ENCODE measurements at regions not wholly inside any gene's neighbourhood (a gene's known extent, or its start where the extent isn't known, plus 50 kb on each side); places are given as distances from the start of the nearest gene placed in this dataset.

DNA sequence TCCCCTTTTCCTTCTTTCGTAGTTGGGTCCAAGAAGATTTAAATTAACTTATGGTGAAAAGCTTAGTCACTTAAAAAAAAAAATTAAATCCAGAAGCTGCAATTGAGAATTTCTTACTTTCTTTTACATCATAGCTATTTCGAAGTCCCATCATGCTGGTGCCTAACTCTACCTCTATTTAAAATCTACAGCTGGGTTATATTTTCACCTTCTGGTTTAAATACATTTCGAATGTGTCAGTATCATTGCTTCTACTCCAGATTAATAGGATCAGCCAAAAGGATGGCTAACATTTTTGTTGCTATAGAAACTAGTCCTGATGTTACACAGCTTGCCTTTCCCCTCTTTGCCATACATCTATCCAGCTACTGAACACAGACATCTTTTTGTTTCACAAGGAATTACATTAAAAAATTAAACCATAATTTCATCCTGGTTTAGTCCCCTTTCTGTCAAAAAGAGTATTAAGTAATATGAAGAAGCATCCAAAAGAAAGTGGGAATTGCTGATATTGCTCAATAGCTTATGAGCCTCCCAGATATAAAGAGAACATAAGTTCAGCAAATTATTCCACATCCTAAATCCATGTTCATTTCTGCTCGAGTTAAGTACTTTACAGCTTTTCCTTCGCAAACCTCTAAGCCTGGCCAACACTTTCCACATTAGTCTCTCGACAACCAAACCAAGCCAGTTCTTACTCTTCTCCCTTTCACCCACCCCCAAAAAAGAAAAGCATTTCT, 396.7 kb upstream of the DAB1 start:
- ATAC-seq (ENCODE audit: insufficient number of reproducible peaks, low FRiP score, low read depth): no peak
- H3K4me1 ChIP-seq (ENCODE audit: control insufficient read depth in 1 of 2, low read depth in 2 of 2): no peaks in the 10 kb centered on the region
- no peak for DNase-seq (ENCODE audit: low spot score)

GRCh38 chr1:57819893-57820292, 396.0 kb upstream of the DAB1 start:
- no peak for ATAC-seq (ENCODE audit: insufficient number of reproducible peaks, low FRiP score, low read depth)
- TF ChIP-seq CTCF (IDR thresholded peaks at IDR 0.05): no peak
- no peak overlapping the region for H3K4me3 ChIP-seq
- H3K36me3 ChIP-seq: no peaks in the 10 kb centered on the region
- no peak for DNase-seq (ENCODE audit: low spot score)
- no peaks in the 10 kb centered on the region for H3K4me1 ChIP-seq (ENCODE audit: control insufficient read depth in 1 of 2, low read depth in 2 of 2)
- no peak overlapping the region for H3K27ac ChIP-seq
- H3K9me3 ChIP-seq: no peaks in the 10 kb centered on the region
- H3K27me3 ChIP-seq (replicated peaks; ENCODE audit: insufficient read depth): no peaks in the 10 kb centered on the region

More for the DNA sequence above, 396.7 kb upstream of the DAB1 start:
- TF ChIP-seq CTCF (IDR thresholded peaks at IDR 0.05): no peak
- no peak overlapping the region for H3K4me3 ChIP-seq
- H3K9me3 ChIP-seq: no peaks in the 10 kb centered on the region
- H3K27ac ChIP-seq: no peak overlapping the region
- H3K27me3 ChIP-seq (replicated peaks; ENCODE audit: insufficient read depth): no peaks in the 10 kb centered on the region
- no peaks in the 10 kb centered on the region for H3K36me3 ChIP-seq

DNA sequence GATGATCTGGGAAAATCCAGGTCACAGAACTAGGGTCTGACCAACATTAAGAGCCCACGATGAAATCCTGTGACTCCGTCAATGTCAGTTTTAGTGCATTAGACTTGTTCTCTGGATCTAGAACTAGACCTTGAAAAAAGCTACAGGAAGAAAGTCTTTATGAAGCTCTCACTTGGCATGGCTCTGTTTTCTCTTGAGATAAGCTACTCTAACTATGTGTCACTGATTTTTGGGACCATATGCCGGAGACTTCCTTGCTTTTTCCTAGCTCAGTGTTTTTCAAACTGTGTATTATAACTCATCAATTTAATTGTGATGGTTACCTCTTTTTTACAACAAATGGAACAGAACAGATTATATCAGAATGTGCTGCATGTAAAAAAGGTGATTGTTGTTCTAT, 379.7 kb upstream of the DAB1 start:
- ATAC-seq (ENCODE audit: insufficient number of reproducible peaks, low FRiP score, low read depth) (no peak), DNase-seq (ENCODE audit: low spot score) (no peak)
- no peak for TF ChIP-seq CTCF (IDR thresholded peaks at IDR 0.05)
- Histone ChIP-seq H3K4me3 (no peak overlapping the region), H3K36me3 (no peaks in the 10 kb centered on the region), H3K27ac (no peak overlapping the region), H3K9me3 (no peaks in the 10 kb centered on the region), H3K27me3 (replicated peaks; ENCODE audit: insufficient read depth) (no peaks in the 10 kb centered on the region), H3K4me1 (ENCODE audit: control insufficient read depth in 1 of 2, low read depth in 2 of 2) (no peaks in the 10 kb centered on the region)

GRCh38 chr1:57800376-57800775, 376.5 kb upstream of the DAB1 start:
- H3K27me3 ChIP-seq (replicated peaks; ENCODE audit: insufficient read depth): no peaks in the 10 kb centered on the region
- no peaks in the 10 kb centered on the region for H3K4me1 ChIP-seq (ENCODE audit: control insufficient read depth in 1 of 2, low read depth in 2 of 2)
- TF ChIP-seq CTCF (IDR thresholded peaks at IDR 0.05): no peak
- H3K27ac ChIP-seq: no peak overlapping the region
- no peak for ATAC-seq (ENCODE audit: insufficient number of reproducible peaks, low FRiP score, low read depth)
- DNase-seq (ENCODE audit: low spot score): no peak
- no peaks in the 10 kb centered on the region for H3K9me3 ChIP-seq
- H3K36me3 ChIP-seq: no peaks in the 10 kb centered on the region
- no peak overlapping the region for H3K4me3 ChIP-seq

GRCh38 chr1:57799490-57800115, 375.7 kb upstream of the DAB1 start:
- no peaks in the 10 kb centered on the region for H3K4me1 ChIP-seq (ENCODE audit: control insufficient read depth in 1 of 2, low read depth in 2 of 2)
- H3K4me3 ChIP-seq: no peak overlapping the region
- H3K27ac ChIP-seq: no peak overlapping the region
- no peak for DNase-seq (ENCODE audit: low spot score)
- ATAC-seq (ENCODE audit: insufficient number of reproducible peaks, low FRiP score, low read depth): no peak
- no peak for TF ChIP-seq CTCF (IDR thresholded peaks at IDR 0.05)
- H3K36me3 ChIP-seq: no peaks in the 10 kb centered on the region
- H3K27me3 ChIP-seq (replicated peaks; ENCODE audit: insufficient read depth): no peaks in the 10 kb centered on the region
- H3K9me3 ChIP-seq: no peaks in the 10 kb centered on the region

All from thoracic aorta (tissue), 2 donors.